NCI-H1092 treated with DMSO at 0.1 percent for 48 hours (cell line): ENCODE measurements at regions not wholly inside any gene's neighbourhood (a gene's known extent, or its start where the extent isn't known, plus 50 kb on each side); places are given as distances from the start of the nearest gene placed in this dataset.
"Not testable (repeated sequence)": the region's sequence is repeated elsewhere in the genome, so short reads cannot be mapped to it uniquely, and the experiment has no call there.

ENCODE experiments used
- DNase-seq: peaks from one replicate; lab custom pipeline; 2025; lab: John Stamatoyannopoulos, UW

DNA sequence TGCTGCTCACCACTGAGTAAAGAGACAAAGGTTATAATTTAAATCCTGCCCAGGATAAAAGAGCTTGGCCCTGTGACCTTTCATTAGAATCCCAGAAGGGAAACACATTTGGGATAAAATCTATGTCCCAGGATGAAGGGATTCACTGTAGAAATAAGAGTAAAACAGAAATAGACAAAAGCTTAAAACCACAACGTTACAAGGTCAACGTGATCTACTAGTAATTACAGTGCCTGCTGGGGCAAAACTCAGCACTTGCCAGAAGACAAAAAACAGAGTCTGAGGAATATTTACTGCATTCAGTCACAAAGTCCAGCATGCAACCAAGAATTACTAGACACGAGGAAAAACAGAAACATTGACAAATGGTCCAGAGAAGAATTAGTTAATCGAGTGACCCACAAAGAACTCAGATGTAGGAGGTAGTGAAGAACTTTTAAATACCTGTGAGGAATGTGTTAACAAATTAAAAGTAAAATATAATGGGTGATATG, 982.3 kb downstream of the GATA3 start:
- DNase-seq, result no peak

DNA sequence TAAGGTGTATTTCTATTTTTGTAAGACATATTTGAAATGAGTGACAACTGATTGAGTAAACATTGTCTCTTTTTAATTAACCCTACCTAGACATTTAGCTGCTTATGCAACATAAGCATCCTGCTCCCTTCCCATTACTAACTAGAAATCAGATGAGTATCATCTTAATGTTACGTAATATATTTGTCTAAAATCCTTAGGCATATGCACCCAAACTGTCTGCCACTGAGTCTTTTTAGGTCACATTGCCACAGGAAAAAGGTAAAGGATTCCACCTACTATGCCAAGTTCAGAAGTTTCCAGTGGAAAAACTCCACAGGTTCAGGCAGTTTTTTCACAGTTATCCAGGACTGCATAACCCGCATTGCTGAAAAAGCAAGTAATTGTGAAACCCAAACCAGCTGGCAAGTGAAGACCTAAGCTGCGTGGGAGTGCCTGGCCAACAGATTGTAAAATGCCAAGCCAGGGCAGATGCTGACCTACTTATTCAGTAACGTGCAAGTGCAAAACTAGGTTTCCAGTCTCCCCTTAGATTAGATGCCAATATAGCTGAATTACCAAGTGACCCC, 983.7 kb downstream of the GATA3 start:
- DNase-seq, result no peak

- DNase-seq, result no peak
Observed at GRCh38 chr10:9043466-9043865, 989.0 kb downstream of the GATA3 start.

DNA sequence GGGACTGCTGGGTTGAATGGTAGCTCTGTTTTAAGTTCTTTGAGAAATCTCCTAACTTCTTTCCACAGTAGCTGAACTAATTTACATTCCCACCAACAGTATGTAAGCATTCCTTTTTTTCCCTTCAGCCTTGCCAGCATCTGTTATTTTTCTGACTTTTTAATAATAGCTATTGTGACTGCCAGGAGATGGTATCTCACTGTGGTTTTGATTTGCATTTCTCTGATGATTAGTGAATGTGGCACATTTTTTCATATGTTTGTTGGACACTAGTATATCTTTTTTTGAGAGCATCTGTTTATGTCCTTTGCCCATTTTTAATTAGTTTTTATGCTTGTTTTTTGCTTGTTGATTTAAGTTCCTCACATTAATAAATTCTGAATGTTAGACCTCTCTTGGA, 990.8 kb downstream of the GATA3 start:
- DNase-seq, result no peak

- DNase-seq, result no peak
Observed at GRCh38 chr10:9051328-9051974, 997.0 kb downstream of the GATA3 start.

- DNase-seq, result no peak
Observed at GRCh38 chr10:9052767-9053166, 998.3 kb downstream of the GATA3 start.

GRCh38 chr10:9056521-9056920, 1002.0 kb downstream of the GATA3 start:
- DNase-seq, result no peak

DNA sequence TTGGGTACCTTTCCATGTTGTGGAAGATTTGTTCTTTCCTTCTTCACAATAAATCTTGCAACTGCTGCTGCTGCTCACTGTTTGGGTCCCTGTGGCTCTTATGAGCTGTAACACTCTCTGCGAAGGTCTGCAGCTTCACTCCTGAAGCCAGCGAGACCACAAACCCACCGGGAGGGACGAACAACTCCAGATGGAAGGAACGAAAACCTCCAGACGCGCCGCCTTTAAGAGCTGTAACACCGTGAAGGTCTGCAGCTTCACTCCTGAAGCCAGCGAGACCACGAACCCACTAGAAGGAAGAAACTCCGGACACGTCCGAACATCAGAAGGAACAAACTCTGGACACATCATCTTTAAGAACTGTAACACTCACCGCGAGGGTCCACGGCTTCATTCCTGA, 1002.8 kb downstream of the GATA3 start:
- not testable (repeated sequence) for DNase-seq

- DNase-seq, result no peak
Observed at GRCh38 chr10:9060314-9060713, 1005.8 kb downstream of the GATA3 start.

DNA sequence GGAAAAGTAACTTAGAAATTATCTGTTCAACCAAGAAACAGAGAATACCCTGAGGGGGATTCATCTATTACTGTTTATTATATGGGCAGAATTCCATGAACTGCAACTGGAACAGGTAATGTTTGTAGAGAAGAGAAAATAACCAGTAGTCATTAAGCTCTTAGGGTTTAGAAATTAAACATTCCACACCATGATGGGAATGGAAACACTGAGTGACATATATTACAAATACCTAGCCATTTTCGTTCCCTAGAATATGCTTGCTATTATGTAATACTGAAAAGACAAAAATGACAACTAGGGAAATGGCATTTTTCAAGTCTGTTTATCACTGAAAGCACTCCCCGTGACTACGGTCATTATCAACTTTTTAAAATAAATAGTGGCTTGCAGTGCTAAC, 1007.4 kb downstream of the GATA3 start:
- DNase-seq, result no peak

DNA sequence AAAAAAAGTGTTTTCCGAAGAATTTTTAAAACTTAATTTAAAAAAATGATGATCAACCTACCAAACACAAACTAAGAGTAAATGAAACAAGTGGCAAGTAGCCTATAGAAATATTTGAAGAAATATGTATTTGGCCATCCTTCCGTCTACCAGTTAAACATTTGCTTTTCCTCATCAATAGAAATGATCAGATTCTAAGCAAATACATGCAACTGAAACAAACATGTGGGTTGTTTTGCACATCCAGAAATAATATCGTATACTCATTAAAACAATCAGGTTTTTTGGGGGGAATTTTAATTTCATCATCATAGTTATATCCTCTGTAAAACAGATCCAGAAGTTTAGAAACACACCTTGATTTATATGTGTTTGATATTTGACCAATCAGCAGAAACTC, 1011.7 kb downstream of the GATA3 start:
- no peak for DNase-seq

GRCh38 chr10:9068003-9068402, 1013.5 kb downstream of the GATA3 start:
- DNase-seq, result no peak

GRCh38 chr10:9069136-9069535, 1014.6 kb downstream of the GATA3 start:
- DNase-seq, result no peak

DNA sequence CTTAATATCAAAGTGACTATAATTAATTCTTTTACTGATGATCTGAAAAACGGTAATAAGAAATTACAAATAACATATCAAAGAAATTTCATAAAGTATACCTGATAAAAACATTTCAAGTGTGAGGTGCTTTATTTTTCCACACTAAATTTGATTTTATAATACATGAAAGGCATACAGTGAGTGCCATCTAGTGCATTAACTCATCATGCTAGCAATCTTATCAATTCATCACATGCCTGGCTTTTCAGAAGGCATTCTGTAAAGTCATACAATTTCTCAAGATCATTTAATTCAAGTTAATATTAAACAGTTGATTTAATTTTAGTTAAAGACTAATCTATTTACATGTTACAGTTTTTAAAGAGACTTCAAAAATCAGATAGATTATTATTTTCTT, 1020.9 kb downstream of the GATA3 start:
- DNase-seq, result no peak

GRCh38 chr10:9076066-9076465, 1021.6 kb downstream of the GATA3 start:
- no peak for DNase-seq

- DNase-seq, result no peak
Observed at GRCh38 chr10:9081253-9081652, 1026.8 kb downstream of the GATA3 start.

- no peak for DNase-seq
Observed at GRCh38 chr10:9081961-9082360, 1027.5 kb downstream of the GATA3 start.

- DNase-seq, result no peak
Observed at GRCh38 chr10:9091530-9092093, 1037.1 kb downstream of the GATA3 start.

DNA sequence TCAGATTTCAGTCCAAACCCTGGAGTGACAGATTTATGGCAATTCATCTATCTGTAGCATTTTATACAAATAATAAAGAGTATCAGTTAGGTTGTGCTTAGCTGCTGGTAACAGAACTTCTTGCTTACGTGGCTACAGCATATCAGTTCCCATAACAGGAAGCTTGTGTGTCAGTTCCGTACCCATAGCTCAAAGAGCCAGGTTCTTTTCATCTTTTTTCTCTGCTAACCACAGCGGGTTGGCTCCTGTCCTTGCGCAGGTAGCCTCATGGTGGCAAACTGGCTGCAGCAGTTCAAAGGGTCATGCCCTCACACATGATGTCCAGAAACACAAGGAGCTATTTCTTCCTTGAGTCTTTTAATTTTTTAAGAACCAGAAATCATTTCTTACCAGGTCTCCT, 1041.8 kb downstream of the GATA3 start:
- DNase-seq, result no peak

DNA sequence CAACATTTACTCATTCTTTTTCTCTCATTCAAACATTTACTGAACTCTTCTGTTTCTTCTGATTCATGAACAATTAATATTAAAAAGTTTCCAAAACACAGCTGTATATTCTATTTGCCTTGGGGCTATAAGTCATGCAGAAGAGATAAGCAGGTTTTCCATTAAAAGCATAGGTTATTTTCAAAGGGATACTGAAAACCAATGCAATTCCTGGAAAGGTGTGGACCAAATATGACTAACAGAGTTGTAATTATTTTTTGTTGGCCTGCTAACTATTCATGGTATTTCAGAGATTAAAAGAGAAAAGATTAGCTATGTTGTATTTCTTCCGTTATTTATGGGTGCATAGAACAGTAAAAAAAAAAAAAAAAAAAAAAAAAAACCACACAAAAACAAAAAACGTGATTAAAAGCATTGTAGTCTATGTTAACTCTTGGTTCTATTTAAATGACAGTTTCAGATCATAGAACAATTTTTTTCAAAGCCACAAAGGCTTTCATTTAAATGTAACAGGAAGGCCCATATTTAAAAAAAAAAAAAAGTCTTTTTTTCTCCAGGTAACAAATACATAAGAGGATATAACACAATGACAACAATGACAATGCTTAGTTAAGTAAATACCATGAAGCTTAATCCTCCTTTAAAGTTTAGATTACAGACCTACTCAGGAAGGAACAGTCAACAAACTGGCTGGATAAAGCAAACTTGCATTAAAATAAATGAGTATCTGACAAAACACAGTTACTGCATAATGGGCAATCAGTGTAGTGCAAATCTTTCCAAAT, 1042.9 kb downstream of the GATA3 start:
- no peak for DNase-seq

- DNase-seq, result no peak
Observed at GRCh38 chr10:9097991-9098306, 1043.5 kb downstream of the GATA3 start.

DNA sequence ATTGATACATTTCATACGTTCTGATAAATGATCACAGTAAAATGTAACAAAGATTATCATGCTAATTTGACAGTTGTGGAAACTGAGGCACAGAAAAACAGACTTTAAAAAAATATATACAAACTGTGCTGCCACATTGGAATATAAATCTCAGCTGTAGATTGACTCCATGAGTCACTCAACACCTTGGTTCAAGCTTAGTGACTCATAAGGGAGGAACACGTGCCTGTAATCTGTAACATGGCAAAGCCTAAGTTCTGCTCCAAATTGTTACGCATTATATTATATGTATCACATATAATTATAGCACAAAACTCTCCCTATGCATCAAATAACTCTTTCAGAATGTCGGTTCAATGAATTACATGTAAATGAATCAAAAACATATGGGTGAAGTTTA, 1047.5 kb downstream of the GATA3 start:
- no peak for DNase-seq

DNA sequence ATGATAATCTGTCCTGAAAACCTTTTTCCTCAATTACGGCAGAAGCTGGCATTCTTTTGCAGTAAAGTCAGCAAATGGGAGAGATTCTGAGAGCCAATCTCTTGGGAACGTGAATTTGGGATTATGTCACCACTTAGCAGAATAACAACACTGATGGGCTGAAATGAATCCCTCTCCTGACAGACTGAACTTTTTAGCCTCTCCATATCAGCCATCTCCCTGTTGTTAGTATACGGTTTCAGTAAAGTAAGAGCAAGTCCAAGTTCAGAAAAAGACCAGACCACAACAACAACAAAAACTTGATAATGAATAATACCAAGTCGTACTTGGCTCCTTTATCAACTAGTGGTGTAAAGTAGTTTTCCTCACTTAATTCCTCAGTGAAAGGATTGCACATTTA, 1048.8 kb downstream of the GATA3 start:
- DNase-seq, result no peak
